ENCODE measurements at regions not wholly inside any gene's neighbourhood (a gene's known extent, or its start where the extent isn't known, plus 50 kb on each side); places are given as distances from the start of the nearest gene placed in this dataset.

- no peak for DNase-seq (ENCODE audit: low spot score)
- TF ChIP-seq CTCF (IDR thresholded peaks at IDR 0.05; ENCODE audit: poor library complexity, severe bottlenecking), result no peak
- Histone ChIP-seq H3K27ac (ENCODE audit: poor library complexity, severe bottlenecking) (no peak overlapping the region), H3K36me3 (ENCODE audit: low read depth) (no peaks in the 10 kb centered on the region), H3K4me3 (ENCODE audit: severe bottlenecking) (no peak overlapping the region), H3K4me1 (ENCODE audit: insufficient read depth, poor library complexity, severe bottlenecking) (peaks cover 12% of the 10 kb centered on the region), H3K9me3 (ENCODE audit: severe bottlenecking) (no peaks in the 10 kb centered on the region), H3K27me3 (ENCODE audit: insufficient read depth, poor library complexity, severe bottlenecking) (no peaks in the 10 kb centered on the region)
- ATAC-seq (ENCODE audit: low read depth), result no peak
These were observed 99.6 kb upstream of the USP24 start for GRCh38 chr1:55314740-55315139.

GRCh38 chr1:55313903-55314302, 98.7 kb upstream of the USP24 start:
- no peaks in the 10 kb centered on the region for H3K27me3 ChIP-seq (ENCODE audit: insufficient read depth, poor library complexity, severe bottlenecking)
- no peak for DNase-seq (ENCODE audit: low spot score)
- no peak for TF ChIP-seq CTCF (IDR thresholded peaks at IDR 0.05; ENCODE audit: poor library complexity, severe bottlenecking)
- H3K36me3 ChIP-seq (ENCODE audit: low read depth), result no peaks in the 10 kb centered on the region
- no peaks in the 10 kb centered on the region for H3K9me3 ChIP-seq (ENCODE audit: severe bottlenecking)
- no peak overlapping the region for H3K4me3 ChIP-seq (ENCODE audit: severe bottlenecking)
- peaks cover 12% of the 10 kb centered on the region for H3K4me1 ChIP-seq (ENCODE audit: insufficient read depth, poor library complexity, severe bottlenecking)
- H3K27ac ChIP-seq (ENCODE audit: poor library complexity, severe bottlenecking), result no peak overlapping the region
- no peak for ATAC-seq (ENCODE audit: low read depth)

GRCh38 chr1:55311979-55312378, 96.8 kb upstream of the USP24 start:
- no peak overlapping the region for H3K4me3 ChIP-seq (ENCODE audit: severe bottlenecking)
- H3K27ac ChIP-seq (ENCODE audit: poor library complexity, severe bottlenecking), result peak overlapping the region; percentile 77
- no peaks in the 10 kb centered on the region for H3K36me3 ChIP-seq (ENCODE audit: low read depth)
- H3K4me1 ChIP-seq (ENCODE audit: insufficient read depth, poor library complexity, severe bottlenecking), result peaks cover 12% of the 10 kb centered on the region
- no peak for DNase-seq (ENCODE audit: low spot score)
- ATAC-seq (ENCODE audit: low read depth), result no peak
- no peak for TF ChIP-seq CTCF (IDR thresholded peaks at IDR 0.05; ENCODE audit: poor library complexity, severe bottlenecking)
- H3K9me3 ChIP-seq (ENCODE audit: severe bottlenecking), result no peaks in the 10 kb centered on the region
- H3K27me3 ChIP-seq (ENCODE audit: insufficient read depth, poor library complexity, severe bottlenecking), result no peaks in the 10 kb centered on the region

GRCh38 chr1:55311057-55311641, 96.0 kb upstream of the USP24 start:
- TF ChIP-seq CTCF (IDR thresholded peaks at IDR 0.05; ENCODE audit: poor library complexity, severe bottlenecking), result no peak
- H3K9me3 ChIP-seq (ENCODE audit: severe bottlenecking), result no peaks in the 10 kb centered on the region
- no peak overlapping the region for H3K4me3 ChIP-seq (ENCODE audit: severe bottlenecking)
- peaks cover 12% of the 10 kb centered on the region for H3K4me1 ChIP-seq (ENCODE audit: insufficient read depth, poor library complexity, severe bottlenecking)
- ATAC-seq (ENCODE audit: low read depth) (peak; percentile 26), DNase-seq (ENCODE audit: low spot score) (no peak)
- no peaks in the 10 kb centered on the region for H3K27me3 ChIP-seq (ENCODE audit: insufficient read depth, poor library complexity, severe bottlenecking)
- H3K27ac ChIP-seq (ENCODE audit: poor library complexity, severe bottlenecking), result peak overlapping the region; percentile 77
- H3K36me3 ChIP-seq (ENCODE audit: low read depth), result no peaks in the 10 kb centered on the region

GRCh38 chr1:55310505-55310971, 95.4 kb upstream of the USP24 start:
- Histone ChIP-seq H3K36me3 (ENCODE audit: low read depth) (no peaks in the 10 kb centered on the region), H3K27ac (ENCODE audit: poor library complexity, severe bottlenecking) (peak overlapping the region; percentile 77), H3K27me3 (ENCODE audit: insufficient read depth, poor library complexity, severe bottlenecking) (no peaks in the 10 kb centered on the region), H3K4me3 (ENCODE audit: severe bottlenecking) (no peak overlapping the region), H3K9me3 (ENCODE audit: severe bottlenecking) (no peaks in the 10 kb centered on the region), H3K4me1 (ENCODE audit: insufficient read depth, poor library complexity, severe bottlenecking) (peaks cover 12% of the 10 kb centered on the region)
- ATAC-seq (ENCODE audit: low read depth), result peak; percentile 98
- peak; percentile 93 for DNase-seq (ENCODE audit: low spot score)
- no peak for TF ChIP-seq CTCF (IDR thresholded peaks at IDR 0.05; ENCODE audit: poor library complexity, severe bottlenecking)

All from RWPE2 (cell line).